CD4-positive, alpha-beta T cell treated with Interleukin-2 at 100 ng/mL for 4 hours (primary cell): ENCODE measurements at regions not wholly inside any gene's neighbourhood (a gene's known extent, or its start where the extent isn't known, plus 50 kb on each side); places are given as distances from the start of the nearest gene placed in this dataset.
"Not testable (repeated sequence)": the region's sequence is repeated elsewhere in the genome, so short reads cannot be mapped to it uniquely, and the experiment has no call there.

Experiments used
- DNase-seq: peaks from one replicate; pipeline ENCODE4 v3.0.0-alpha.2; 2020; ENCODE audit warnings: low spot score

DNA sequence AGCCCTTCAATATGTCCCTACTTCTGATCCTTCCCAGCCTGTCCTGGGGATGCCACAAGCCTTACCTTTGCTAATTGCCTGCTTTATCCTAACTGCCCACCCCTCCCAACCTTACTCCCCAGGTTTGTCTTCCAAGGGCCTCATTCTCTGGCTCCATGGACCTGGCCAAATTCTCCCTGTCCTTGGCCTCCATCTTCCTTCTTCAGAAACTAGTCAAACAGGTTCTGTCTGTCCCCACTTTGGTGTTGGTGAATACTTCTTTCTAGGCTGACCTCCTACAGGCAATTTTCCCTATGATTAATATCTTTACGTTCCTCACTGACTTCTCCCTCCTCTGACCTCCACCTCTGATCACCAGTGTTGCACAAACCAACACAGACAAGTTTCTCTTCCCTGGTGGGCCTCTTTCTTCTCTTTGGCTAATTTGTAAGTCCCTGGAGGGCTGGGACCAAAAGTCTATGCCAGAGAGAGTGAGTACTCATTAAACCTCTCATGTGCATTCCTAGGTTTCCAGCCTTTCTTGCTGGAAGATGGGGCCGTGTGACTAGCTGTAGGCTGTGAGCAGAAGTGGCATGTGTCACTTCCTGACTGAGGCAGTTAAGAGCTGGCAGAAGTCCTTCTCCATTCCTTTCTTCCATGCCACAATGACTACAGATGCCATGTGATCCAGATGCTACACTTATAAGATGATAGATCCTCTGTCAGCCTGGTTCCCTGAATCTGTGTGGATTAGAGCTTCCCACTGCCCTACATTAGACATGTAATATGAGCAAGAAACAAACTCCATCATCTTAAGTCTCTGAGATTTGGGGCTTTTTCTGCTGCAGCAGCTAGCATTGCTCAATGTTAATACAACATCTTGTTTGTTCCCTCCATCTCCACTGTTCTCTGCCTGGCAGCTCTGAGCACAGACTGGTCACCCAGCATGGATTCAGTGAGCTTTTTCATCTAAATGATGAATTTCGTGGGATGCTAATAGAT is 382.7 kb downstream of the RPS24 start:
- no peak for DNase-seq

GRCh38 chr10:78417425-78418370 is 384.0 kb downstream of the RPS24 start:
- DNase-seq, result no peak

- no peak for DNase-seq
Observed at GRCh38 chr10:78419481-78420265, 386.0 kb downstream of the RPS24 start.

DNA sequence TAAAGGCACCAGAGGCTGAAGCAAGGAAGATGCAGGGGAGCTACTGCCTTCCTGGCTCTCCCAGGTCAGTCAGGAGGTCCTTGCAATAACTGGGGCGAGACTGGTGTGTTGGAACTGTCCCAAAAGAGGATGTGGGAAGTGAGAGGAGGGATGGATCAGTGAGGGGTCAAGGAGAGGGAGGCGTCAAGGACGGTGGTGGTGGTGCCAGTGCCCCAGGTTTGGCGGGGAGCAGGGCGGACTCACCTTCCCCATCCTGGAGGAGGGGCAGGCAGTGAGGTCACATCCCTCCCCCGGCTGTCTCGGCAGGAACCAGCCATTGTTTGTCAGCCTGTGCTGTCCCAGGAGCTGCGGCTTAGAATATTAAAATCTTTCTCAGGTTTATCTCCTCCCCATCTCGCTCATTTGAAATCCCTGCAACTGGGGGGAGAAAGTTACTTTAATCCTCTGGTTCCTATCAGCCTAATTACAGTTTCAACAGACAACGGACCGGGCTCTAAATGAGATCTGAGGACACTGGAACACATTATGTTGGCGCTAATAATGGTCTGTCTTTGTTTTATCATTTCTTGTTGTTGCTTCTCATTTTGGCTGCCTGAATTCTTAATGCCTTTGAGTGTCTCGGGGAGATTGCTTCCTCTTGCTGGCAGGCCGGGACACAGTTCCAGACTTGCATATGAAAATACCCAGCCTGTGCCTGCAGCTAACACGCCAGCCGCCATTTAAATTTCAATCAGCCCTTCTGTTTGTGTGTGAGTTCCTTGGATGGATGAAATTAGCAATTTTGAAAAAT is 387.5 kb downstream of the RPS24 start:
- DNase-seq, result no peak

DNA sequence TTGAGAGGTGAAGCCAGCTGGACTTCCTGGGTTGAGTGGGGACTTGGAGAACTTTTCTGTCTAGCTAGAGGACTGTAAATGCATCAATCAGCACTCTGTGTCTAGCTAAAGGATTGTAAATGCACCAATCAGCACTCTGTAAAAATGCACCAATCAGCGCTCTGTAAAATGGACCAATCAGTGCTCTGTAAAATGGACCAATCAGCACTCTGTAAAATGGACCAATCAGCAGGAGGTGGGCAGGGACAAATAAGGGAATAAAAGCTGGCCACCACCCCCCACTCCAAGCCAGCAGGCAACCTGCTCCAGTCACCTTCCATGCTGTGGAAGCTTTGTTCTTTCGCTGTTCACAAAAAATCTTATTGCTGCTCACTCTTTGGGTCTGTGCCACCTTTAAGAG is 390.4 kb downstream of the RPS24 start:
- DNase-seq, result not testable (repeated sequence)

- no peak for DNase-seq
Observed at GRCh38 chr10:78424723-78425122, 391.1 kb downstream of the RPS24 start.

DNA sequence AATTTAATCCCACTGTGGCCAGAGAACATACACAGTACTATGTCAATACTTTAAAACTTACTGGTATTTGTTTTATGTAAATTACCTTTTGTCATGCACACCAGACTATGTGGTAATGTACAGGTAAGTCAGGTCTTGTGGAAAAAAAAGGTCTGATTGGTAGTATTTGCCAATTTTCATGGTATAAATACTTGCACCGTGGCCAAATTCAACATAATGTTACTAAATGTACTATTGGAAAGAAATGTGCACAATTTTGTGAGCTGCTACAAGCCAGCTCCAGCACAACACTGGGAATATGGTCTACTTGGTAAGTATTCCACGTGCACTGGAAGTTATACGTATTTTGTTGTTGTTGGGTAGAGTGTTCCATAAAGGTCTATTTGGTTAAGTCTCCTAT is 392.5 kb downstream of the RPS24 start:
- no peak for DNase-seq

DNA sequence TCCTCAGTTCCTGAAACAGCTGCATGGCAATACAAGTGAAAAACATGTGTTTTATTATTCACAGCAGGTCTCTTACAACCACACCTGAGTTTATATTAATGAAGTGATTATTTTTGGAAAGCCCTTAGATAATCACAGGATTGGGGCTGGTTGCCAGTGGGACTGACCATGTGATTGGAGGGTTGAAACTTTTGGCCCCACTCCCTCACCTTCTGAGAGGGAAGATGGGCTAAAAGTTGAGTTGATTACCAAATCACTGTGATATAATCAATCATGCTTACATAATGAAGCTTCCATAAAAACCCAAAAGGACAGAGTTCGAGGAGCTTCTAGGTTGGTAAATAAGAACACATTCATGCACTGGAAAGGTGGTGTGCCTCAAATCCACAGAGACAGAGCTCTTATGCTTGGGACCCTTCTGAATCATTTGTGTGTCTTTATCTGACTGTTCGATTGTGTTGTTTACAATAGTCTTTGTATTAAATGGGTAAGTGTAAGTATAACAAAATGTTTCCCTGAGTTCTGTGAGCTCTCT is 393.9 kb downstream of the RPS24 start:
- DNase-seq, result no peak

GRCh38 chr10:78428579-78428978 is 394.9 kb downstream of the RPS24 start:
- DNase-seq, result no peak

GRCh38 chr10:78429984-78430383 is 396.3 kb downstream of the RPS24 start:
- no peak for DNase-seq

GRCh38 chr10:78432583-78432982 is 398.9 kb downstream of the RPS24 start:
- DNase-seq, result no peak

DNA sequence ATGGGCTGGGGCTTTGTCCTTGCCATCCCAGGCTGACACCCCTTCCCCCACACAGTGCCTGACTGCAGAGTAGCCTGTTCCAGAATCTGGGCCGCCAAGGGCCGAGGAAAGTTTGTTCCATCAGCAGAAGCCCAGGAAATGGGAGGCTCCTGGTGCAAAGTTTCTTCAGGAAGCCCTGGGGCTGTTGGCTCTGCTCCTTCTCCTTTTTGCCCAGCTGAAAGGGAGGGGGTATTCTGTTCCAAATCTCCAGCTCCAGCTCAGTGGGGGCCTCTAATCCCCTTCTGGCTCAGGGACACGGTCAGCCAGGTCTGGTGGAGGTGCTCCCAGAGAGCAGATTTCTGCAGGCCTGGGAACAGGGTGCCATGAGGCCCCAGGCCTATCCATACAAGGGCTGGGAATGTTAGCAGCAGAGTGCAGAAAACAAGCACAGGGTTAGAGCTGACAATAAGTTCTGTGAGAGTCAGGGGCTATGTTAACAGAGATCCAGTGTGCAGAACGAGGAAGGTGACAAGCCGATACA is 399.5 kb downstream of the RPS24 start:
- no peak for DNase-seq

GRCh38 chr10:78433766-78434535 is 400.3 kb downstream of the RPS24 start:
- DNase-seq, result no peak

- no peak for DNase-seq
Observed at GRCh38 chr10:78434886-78435285, 401.2 kb downstream of the RPS24 start.

GRCh38 chr10:78435484-78436221 is 402.0 kb downstream of the RPS24 start:
- no peak for DNase-seq

DNA sequence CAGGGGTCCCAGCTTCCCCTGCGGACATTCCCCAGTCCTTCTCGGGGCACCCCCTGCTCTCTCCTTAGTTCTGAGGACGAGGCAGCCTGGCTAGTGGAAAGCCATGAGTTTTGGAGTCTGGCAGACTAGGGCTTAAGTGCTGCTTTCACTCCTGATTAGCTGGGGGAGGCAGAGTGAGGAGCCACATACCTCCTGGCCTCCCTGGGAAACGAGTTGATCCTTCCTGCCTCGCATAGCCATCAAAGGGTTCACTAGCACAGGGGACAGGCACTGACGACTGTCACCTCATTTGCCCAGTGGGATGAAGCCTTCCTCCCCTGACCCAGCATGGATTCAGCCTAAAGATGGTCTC is 402.5 kb downstream of the RPS24 start:
- no peak for DNase-seq

DNA sequence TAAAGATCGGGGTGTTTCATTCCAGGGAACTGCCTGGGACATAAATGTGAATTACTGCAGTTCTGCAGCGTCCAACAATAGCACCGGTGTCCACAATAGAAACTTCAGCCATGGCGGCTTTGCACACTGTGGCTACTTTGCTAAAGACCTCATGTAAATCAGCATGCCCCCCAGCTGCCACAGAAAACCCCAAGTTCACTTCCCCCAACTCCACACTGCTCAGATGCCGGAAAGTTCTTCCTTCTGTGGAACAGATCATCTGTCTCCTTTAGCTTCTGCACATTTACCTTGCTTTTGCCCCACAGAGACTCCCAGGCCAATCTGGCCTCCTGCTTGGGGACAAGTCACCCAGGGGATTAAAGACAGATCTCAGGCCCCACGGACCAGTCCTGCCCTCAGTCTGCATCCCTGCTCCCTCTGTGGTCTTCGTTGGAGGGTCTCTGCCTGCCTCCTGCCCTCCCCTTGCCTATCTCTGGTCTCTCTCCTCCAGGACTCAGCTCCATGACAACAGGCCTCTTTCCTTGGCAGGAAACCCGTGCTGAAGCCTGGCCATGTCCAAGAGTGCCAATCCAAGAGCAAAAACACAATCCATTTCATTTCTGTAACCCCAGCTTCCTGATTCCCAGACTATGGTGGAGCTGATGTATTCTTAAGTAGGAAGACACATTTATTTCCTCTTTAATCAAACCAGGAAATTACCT is 403.2 kb downstream of the RPS24 start:
- DNase-seq, result no peak

DNA sequence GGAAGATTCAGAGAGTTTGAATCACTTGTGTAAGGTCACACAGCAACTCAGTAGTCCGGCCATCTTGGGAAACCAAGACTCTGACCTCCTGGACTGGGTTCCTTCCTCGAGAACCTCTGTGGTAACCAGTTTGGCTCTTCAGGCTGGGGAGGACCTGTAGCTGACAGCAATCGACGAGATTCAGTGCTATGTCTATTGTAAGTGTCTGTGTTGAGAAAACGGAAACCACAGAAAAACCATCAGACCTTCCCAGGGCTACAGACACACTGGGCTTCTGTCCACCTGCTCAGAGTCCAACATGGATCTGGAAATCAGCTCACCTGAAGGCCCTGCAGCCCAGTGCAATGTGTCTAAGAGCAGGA is 403.7 kb downstream of the RPS24 start:
- DNase-seq, result no peak
